ENCODE measurements at regions not wholly inside any gene's neighbourhood (a gene's known extent, or its start where the extent isn't known, plus 50 kb on each side); places are given as distances from the start of the nearest gene placed in this dataset.

DNA sequence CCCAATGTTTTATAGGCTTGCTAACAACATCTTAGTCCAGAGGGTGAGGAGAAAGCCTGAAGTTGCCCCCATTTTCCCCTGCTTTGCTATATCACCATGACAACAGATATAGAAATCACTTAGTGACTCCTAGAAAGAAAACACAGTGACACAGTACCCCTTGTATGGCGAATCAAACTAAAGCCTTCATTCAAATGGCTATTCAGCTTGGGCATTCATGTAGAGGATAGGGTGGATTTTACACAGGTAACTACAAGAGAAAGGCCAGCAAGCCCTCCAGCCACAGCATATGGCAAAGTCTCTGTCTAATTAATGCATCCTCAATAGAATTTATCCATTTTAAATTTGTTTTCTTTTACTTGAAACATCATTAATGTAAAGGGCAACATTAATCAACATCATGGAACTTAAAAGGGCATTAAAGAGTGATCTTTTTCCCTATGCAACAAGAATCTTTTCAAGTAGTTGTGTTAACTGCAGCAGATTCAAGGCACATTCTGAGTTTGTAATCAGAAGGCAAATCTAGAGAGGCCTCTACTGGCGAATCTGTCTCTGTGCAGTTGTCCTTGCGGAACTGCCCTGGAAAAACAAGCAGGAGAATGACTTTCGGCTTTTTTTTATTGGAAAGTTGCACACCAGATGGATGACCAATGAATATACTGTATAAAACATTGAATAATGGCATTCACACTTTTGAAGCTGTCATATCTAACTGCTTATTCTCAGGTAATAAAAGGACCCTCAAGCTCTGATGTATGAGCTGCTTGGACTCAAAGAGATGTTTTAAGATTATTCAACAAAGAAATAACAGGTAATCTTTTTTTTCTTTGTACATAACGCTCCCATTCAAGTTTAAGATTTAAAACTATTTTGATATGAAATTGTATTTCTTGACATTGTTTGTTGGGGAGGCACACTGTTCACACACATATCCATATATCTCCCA lies 621.7 kb upstream of the AGTR1 start:
- no peak overlapping the region for H3K27ac Mint-ChIP-seq (ENCODE audit: unreplicated experiment)
- H3K9me3 Mint-ChIP-seq (ENCODE audit: unreplicated experiment) = no peaks in the 10 kb centered on the region
- no peaks in the 10 kb centered on the region for H3K27me3 Mint-ChIP-seq (ENCODE audit: low read depth, unreplicated experiment)
- Histone ChIP-seq H3K4me1 (ENCODE audit: insufficient read depth, low read length) (no peaks in the 10 kb centered on the region), H4K20me1 (ENCODE audit: insufficient read depth, low read length) (no peaks in the 10 kb centered on the region), H3K27ac (ENCODE audit: low read depth, low read length) (no peak overlapping the region), H3K36me3 (ENCODE audit: insufficient read depth, low read length) (no peaks in the 10 kb centered on the region), H2AFZ (ENCODE audit: low read depth, low read length) (no peak overlapping the region), H3K27me3 (ENCODE audit: insufficient read depth, low read length) (no peaks in the 10 kb centered on the region), H3K4me2 (ENCODE audit: low read length) (no peak overlapping the region), H3K9me3 (ENCODE audit: insufficient read depth, low read depth, low read length) (no peaks in the 10 kb centered on the region), H3K9ac (ENCODE audit: low read length) (no peak overlapping the region), H3K79me2 (ENCODE audit: insufficient read depth, low read length) (no peaks in the 10 kb centered on the region), H3K4me3 (ENCODE audit: insufficient read depth, low read depth, low read length) (no peak overlapping the region)
- H3K4me3 Mint-ChIP-seq (ENCODE audit: unreplicated experiment) = no peak overlapping the region
- no peaks in the 10 kb centered on the region for H3K4me1 Mint-ChIP-seq (ENCODE audit: low read depth, unreplicated experiment)
- H3K36me3 Mint-ChIP-seq (ENCODE audit: low read depth, unreplicated experiment) = no peaks in the 10 kb centered on the region
- FAIRE-seq (peak; percentile 88), DNase-seq (ENCODE audit: low read depth) (peak; percentile 44)
- TF ChIP-seq, protein P1, sequence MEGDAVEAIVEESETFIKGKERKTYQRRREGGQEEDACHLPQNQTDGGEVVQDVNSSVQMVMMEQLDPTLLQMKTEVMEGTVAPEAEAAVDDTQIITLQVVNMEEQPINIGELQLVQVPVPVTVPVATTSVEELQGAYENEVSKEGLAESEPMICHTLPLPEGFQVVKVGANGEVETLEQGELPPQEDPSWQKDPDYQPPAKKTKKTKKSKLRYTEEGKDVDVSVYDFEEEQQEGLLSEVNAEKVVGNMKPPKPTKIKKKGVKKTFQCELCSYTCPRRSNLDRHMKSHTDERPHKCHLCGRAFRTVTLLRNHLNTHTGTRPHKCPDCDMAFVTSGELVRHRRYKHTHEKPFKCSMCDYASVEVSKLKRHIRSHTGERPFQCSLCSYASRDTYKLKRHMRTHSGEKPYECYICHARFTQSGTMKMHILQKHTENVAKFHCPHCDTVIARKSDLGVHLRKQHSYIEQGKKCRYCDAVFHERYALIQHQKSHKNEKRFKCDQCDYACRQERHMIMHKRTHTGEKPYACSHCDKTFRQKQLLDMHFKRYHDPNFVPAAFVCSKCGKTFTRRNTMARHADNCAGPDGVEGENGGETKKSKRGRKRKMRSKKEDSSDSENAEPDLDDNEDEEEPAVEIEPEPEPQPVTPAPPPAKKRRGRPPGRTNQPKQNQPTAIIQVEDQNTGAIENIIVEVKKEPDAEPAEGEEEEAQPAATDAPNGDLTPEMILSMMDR (IDR thresholded peaks at IDR 0.05; ENCODE audit: insufficient read depth, low read depth, low read length) = peak; percentile 91
- no peak for TF ChIP-seq EZH2 (IDR thresholded peaks at IDR 0.05; ENCODE audit: insufficient read depth, low read length)

DNA sequence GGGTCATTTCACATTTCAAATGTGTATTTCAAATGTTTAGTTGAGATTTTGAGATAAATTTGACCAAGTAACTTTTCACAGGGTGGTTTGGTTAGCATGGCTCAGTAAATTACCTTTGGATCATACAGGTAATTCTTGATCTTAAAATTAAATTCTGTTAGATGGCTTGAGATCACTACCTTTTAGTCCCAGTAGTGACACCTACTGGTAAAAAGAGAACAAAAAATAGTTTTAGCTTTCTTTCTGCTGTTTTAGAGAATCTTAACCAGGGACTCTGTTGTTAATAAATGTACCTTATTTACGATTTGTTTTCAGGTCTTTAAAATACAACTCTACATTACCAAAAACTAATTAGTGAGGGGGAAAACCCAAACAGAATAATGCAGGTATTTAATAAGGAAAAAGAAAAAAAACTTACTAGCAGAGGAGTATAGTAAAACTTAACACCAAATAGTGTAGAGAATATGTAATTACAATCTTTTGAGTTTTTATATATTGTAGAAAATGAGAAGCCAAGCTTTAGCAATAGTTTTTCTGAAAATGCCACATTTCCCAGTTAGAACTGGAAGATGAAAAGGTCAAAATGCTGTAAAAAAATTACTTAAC lies 620.3 kb upstream of the AGTR1 start:
- H3K27me3 ChIP-seq (ENCODE audit: insufficient read depth, low read length) = no peaks in the 10 kb centered on the region
- H4K20me1 ChIP-seq (ENCODE audit: insufficient read depth, low read length) = no peaks in the 10 kb centered on the region
- no peak for TF ChIP-seq EZH2 (IDR thresholded peaks at IDR 0.05; ENCODE audit: insufficient read depth, low read length)
- TF ChIP-seq, protein P1 (IDR thresholded peaks at IDR 0.05; ENCODE audit: insufficient read depth, low read depth, low read length) = peak; percentile 57
- H3K27ac ChIP-seq (ENCODE audit: low read depth, low read length) = no peak overlapping the region
- no peaks in the 10 kb centered on the region for H3K4me1 ChIP-seq (ENCODE audit: insufficient read depth, low read length)
- H3K9me3 ChIP-seq (ENCODE audit: insufficient read depth, low read depth, low read length) = no peaks in the 10 kb centered on the region
- H3K36me3 Mint-ChIP-seq (ENCODE audit: low read depth, unreplicated experiment) = no peaks in the 10 kb centered on the region
- no peak overlapping the region for H3K27ac Mint-ChIP-seq (ENCODE audit: unreplicated experiment)
- no peak overlapping the region for H3K4me3 ChIP-seq (ENCODE audit: insufficient read depth, low read depth, low read length)
- FAIRE-seq (no peak), DNase-seq (ENCODE audit: low read depth) (no peak)
- no peak overlapping the region for H3K4me2 ChIP-seq (ENCODE audit: low read length)
- H3K79me2 ChIP-seq (ENCODE audit: insufficient read depth, low read length) = no peaks in the 10 kb centered on the region
- no peak overlapping the region for H2AFZ ChIP-seq (ENCODE audit: low read depth, low read length)
- H3K9me3 Mint-ChIP-seq (ENCODE audit: unreplicated experiment) = no peaks in the 10 kb centered on the region
- H3K4me1 Mint-ChIP-seq (ENCODE audit: low read depth, unreplicated experiment) = no peaks in the 10 kb centered on the region
- H3K9ac ChIP-seq (ENCODE audit: low read length) = no peak overlapping the region
- no peaks in the 10 kb centered on the region for H3K27me3 Mint-ChIP-seq (ENCODE audit: low read depth, unreplicated experiment)
- H3K36me3 ChIP-seq (ENCODE audit: insufficient read depth, low read length) = no peaks in the 10 kb centered on the region
- no peak overlapping the region for H3K4me3 Mint-ChIP-seq (ENCODE audit: unreplicated experiment)
